ENCODE measurements at regions not wholly inside any gene's neighbourhood (a gene's known extent, or its start where the extent isn't known, plus 50 kb on each side); places are given as distances from the start of the nearest gene placed in this dataset.

GRCh38 chr20:40634891-40635290 lies 54.1 kb downstream of the MAFB start:
- TF ChIP-seq CTCF (IDR thresholded peaks at IDR 0.05; ENCODE audit: extremely low read depth in 1 of 2, insufficient read depth in 1 of 2, low read depth in 1 of 2, low read length in 2 of 2) (no peak), GATA2 (IDR thresholded peaks at IDR 0.05; ENCODE audit: insufficient read depth, insufficient read length, low read depth, low read length) (no peak), FOS (IDR thresholded peaks at IDR 0.05; ENCODE audit: borderline replicate concordance, insufficient read depth, low read length) (no peak), POLR2AphosphoS5 (IDR thresholded peaks at IDR 0.05; ENCODE audit: insufficient read depth, low read depth, low read length) (no peak), POLR2A (IDR thresholded peaks at IDR 0.05; ENCODE audit: low read depth, low read length) (no peak), MYC (IDR thresholded peaks at IDR 0.05; ENCODE audit: low read depth, low read length) (no peak), JUN (IDR thresholded peaks at IDR 0.05; ENCODE audit: borderline replicate concordance, insufficient read depth, insufficient read length, low read depth) (no peak), EZH2 (IDR thresholded peaks at IDR 0.05; ENCODE audit: borderline replicate concordance, low read depth, low read length, severe bottlenecking) (no peak), MAX (IDR thresholded peaks at IDR 0.05; ENCODE audit: insufficient read depth, insufficient read length) (no peak)
- no peak overlapping the region for H3K27ac ChIP-seq (ENCODE audit: insufficient read depth, low read depth, low read length)
- no peaks in the 10 kb centered on the region for H3K79me2 ChIP-seq (ENCODE audit: control insufficient read depth, insufficient read depth, low read length)
- H3K36me3 ChIP-seq (ENCODE audit: control insufficient read depth in 2 of 2, extremely low read depth in 1 of 2, insufficient read depth in 2 of 2, low read length in 2 of 2): no peaks in the 10 kb centered on the region
- ChIA-PET CTCF (no interaction called here), POLR2A (no interaction called here)
- H3K27me3 ChIP-seq (ENCODE audit: control insufficient read depth in 2 of 2, insufficient read depth in 2 of 2, low read length in 2 of 2): peaks cover 4 to 5% of the 10 kb centered on the region in 2 experiments
- H3K9me1 ChIP-seq (replicated peaks; ENCODE audit: control insufficient read depth, extremely low read depth, insufficient read depth, low read length): no peaks in the 10 kb centered on the region
- H3K4me3 ChIP-seq (replicated peaks in 1 of 3; ENCODE audit: insufficient read depth in 1 of 3, low read depth in 1 of 3, low read length in 3 of 3): no peak overlapping the region
- H3K4me1 ChIP-seq (ENCODE audit: control insufficient read depth, extremely low read depth, insufficient read depth, low read length): no peaks in the 10 kb centered on the region
- intact Hi-C loops (cut with micrococcal nuclease) (no loop called here), dilution Hi-C loops (cut with MboI; ENCODE audit: extremely low pct_ligation_motif_present, low sequenced_read_pairs) (no loop called here)
- no peak overlapping the region for H2AFZ ChIP-seq (ENCODE audit: low read depth, low read length)
- H4K20me1 ChIP-seq (replicated peaks; ENCODE audit: control insufficient read depth, extremely low read depth, insufficient read depth, low read length): no peaks in the 10 kb centered on the region
- no peaks in the 10 kb centered on the region for H3K9me3 ChIP-seq (replicated peaks; ENCODE audit: control insufficient read depth, insufficient read depth, low read length)
- BruUV-seq (replicated peaks): no TSS peak
- no peak overlapping the region for H3K4me2 ChIP-seq (ENCODE audit: insufficient read depth, low read length)
- no peak overlapping the region for H3K9ac ChIP-seq (replicated peaks; ENCODE audit: extremely low read depth, insufficient read depth, low read length)
- FAIRE-seq (no peak), DNase-seq (ENCODE audit: low read depth, low spot score) (no peak)
